ENCODE measurements at regions not wholly inside any gene's neighbourhood (a gene's known extent, or its start where the extent isn't known, plus 50 kb on each side); places are given as distances from the start of the nearest gene placed in this dataset.
"Not testable (repeated sequence)": the region's sequence is repeated elsewhere in the genome, so short reads cannot be mapped to it uniquely, and the experiment has no call there.

GRCh38 chr9:85880507-85880906 lies 60.4 kb upstream of the NAA35 start:
- not testable (repeated sequence) for DNase-seq (ENCODE audit: low spot score)

GRCh38 chr9:85884256-85884655 lies 56.7 kb upstream of the NAA35 start:
- DNase-seq (ENCODE audit: low spot score) = no peak

- no peak for DNase-seq (ENCODE audit: low spot score)
These were observed 50.0 kb upstream of the NAA35 start for GRCh38 chr9:85890962-85891361.

All from hematopoietic multipotent progenitor cell treated with erythropoietin and hydrocortisone succinate and interleukin-3 and kit ligand, for 17 days (in vitro differentiated cells).